ELF-1 (cell line): ENCODE measurements at regions not wholly inside any gene's neighbourhood (a gene's known extent, or its start where the extent isn't known, plus 50 kb on each side); places are given as distances from the start of the nearest gene placed in this dataset.

Source experiments
- DNase-seq: peaks from one replicate; pipeline ENCODE4 v3.0.0-alpha.2; 2016; ENCODE audit warnings: low read depth, low spot score

GRCh38 chr4:100842856-100843255 is 325.0 kb upstream of the EMCN start:
- DNase-seq, result no peak

- DNase-seq, result no peak
These were observed 324.1 kb upstream of the EMCN start for GRCh38 chr4:100841911-100842310.

- no peak for DNase-seq
These were observed 321.9 kb upstream of the EMCN start for GRCh38 chr4:100839712-100840111.

- DNase-seq, result no peak
These were observed 320.5 kb upstream of the EMCN start for GRCh38 chr4:100838286-100838685.

GRCh38 chr4:100836929-100837328 is 319.1 kb upstream of the EMCN start:
- no peak for DNase-seq

GRCh38 chr4:100834616-100835015 is 316.8 kb upstream of the EMCN start:
- DNase-seq, result no peak

- no peak for DNase-seq
These were observed 316.1 kb upstream of the EMCN start for GRCh38 chr4:100833906-100834305.

GRCh38 chr4:100828986-100829685 is 311.3 kb upstream of the EMCN start:
- no peak for DNase-seq

GRCh38 chr4:100828364-100828763 is 310.5 kb upstream of the EMCN start:
- no peak for DNase-seq

GRCh38 chr4:100827756-100828155 is 309.9 kb upstream of the EMCN start:
- DNase-seq, result no peak

- no peak for DNase-seq
These were observed 309.2 kb upstream of the EMCN start for GRCh38 chr4:100826808-100827548.

GRCh38 chr4:100826067-100826466 is 308.2 kb upstream of the EMCN start:
- no peak for DNase-seq

GRCh38 chr4:100823993-100824323 is 306.1 kb upstream of the EMCN start:
- no peak for DNase-seq

GRCh38 chr4:100823066-100823992 is 305.5 kb upstream of the EMCN start:
- no peak for DNase-seq

GRCh38 chr4:100820249-100820648 is 302.4 kb upstream of the EMCN start:
- DNase-seq, result no peak

- no peak for DNase-seq
These were observed 301.7 kb upstream of the EMCN start for GRCh38 chr4:100819505-100819904.

GRCh38 chr4:100816436-100817045 is 298.7 kb upstream of the EMCN start:
- no peak for DNase-seq

GRCh38 chr4:100811046-100811445 is 293.2 kb upstream of the EMCN start:
- DNase-seq, result no peak

- DNase-seq, result no peak
These were observed 291.7 kb upstream of the EMCN start for GRCh38 chr4:100809506-100809905.

GRCh38 chr4:100806988-100807387 is 289.2 kb upstream of the EMCN start:
- DNase-seq, result no peak

GRCh38 chr4:100805538-100805937 is 287.7 kb upstream of the EMCN start:
- peak; percentile 38 for DNase-seq
